ENCODE measurements at regions not wholly inside any gene's neighbourhood (a gene's known extent, or its start where the extent isn't known, plus 50 kb on each side); places are given as distances from the start of the nearest gene placed in this dataset.

DNA sequence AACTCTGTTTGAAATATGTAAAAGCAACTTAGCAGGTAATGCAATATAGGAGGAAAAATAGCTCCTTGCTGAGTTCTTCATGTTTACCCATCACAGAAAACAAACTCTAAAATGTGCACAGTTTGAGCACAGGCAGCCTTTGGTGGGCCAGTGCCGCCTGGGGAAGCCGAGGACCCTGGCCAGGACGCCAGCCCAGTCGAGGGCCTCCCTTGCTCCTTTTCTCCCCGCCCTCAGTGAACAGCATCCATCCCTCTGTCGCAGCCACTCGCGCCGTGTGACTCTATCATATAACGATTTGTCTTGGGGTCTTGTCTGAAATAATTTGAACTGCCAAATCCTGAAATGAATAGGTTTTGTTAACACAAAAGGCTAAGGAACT, 286.7 kb upstream of the IRX4 start:
- Histone ChIP-seq H3K9me3 (ENCODE audit: insufficient read depth, low read depth, low read length) (no peaks in the 10 kb centered on the region), H3K4me1 (ENCODE audit: insufficient read depth, low read length) (no peaks in the 10 kb centered on the region), H4K20me1 (ENCODE audit: insufficient read depth, low read length) (no peaks in the 10 kb centered on the region), H2AFZ (ENCODE audit: low read depth, low read length) (no peak overlapping the region), H3K27me3 (ENCODE audit: insufficient read depth, low read length) (peaks cover 2% of the 10 kb centered on the region), H3K36me3 (ENCODE audit: insufficient read depth, low read length) (no peaks in the 10 kb centered on the region), H3K27ac (ENCODE audit: low read depth, low read length) (no peak overlapping the region), H3K4me3 (ENCODE audit: insufficient read depth, low read depth, low read length) (no peak overlapping the region), H3K4me2 (ENCODE audit: low read length) (no peak overlapping the region), H3K79me2 (ENCODE audit: insufficient read depth, low read length) (no peaks in the 10 kb centered on the region), H3K9ac (ENCODE audit: low read length) (no peak overlapping the region)
- Mint-ChIP-seq H3K9me3 (ENCODE audit: unreplicated experiment) (no peaks in the 10 kb centered on the region), H3K27ac (ENCODE audit: unreplicated experiment) (no peak overlapping the region), H3K36me3 (ENCODE audit: low read depth, unreplicated experiment) (peaks cover 2% of the 10 kb centered on the region), H3K4me1 (ENCODE audit: low read depth, unreplicated experiment) (no peaks in the 10 kb centered on the region), H3K4me3 (ENCODE audit: unreplicated experiment) (no peak overlapping the region), H3K27me3 (ENCODE audit: low read depth, unreplicated experiment) (peaks cover 49% of the 10 kb centered on the region)
- FAIRE-seq (no peak), DNase-seq (ENCODE audit: low read depth) (no peak)
- no peak for TF ChIP-seq CTCF (IDR thresholded peaks at IDR 0.05; ENCODE audit: insufficient read depth, low read depth, low read length)
- no peak for TF ChIP-seq EZH2 (IDR thresholded peaks at IDR 0.05; ENCODE audit: insufficient read depth, low read length)

DNA sequence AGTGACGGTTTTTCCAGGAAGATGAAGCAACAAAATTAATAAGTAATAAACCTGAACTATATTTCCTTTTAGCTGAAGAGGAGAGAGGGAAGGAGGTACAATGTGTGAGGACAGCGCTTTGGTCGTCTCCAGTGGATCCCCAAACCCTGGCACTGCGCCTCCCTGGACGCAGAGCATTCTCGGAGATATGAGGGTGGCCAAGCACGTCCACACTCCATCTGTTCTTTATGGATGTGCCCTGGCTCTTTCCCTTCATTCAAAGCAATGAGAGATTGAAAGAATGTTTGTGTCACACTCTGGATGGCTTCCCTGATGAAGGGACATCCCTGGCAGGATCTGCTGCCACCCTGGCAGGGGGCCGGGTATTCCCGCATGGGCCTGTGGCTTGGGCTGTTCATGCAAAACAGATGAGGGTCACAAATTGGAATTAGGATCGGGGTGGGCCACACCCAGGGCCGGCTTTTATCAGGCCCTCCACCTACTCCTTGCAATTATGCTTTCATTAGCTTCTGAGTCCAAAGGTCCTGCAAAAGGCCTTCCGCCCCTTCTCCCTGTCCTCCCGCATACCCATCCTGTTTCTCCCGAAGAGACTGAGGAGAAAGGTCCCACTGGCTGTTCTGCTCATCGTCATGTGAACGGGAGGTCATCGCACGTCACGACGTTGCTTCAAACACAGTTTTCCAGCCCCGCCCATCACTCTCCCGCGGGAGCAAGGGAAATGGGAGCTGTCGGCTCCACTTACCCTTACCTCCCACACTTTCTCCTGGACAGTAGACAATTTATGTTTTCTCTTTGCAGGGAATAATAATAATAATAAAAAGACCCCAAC, 286.1 kb upstream of the IRX4 start:
- Mint-ChIP-seq H3K27me3 (ENCODE audit: low read depth, unreplicated experiment) (peaks cover 55% of the 10 kb centered on the region), H3K27ac (ENCODE audit: unreplicated experiment) (no peak overlapping the region)
- H3K27me3 ChIP-seq (ENCODE audit: insufficient read depth, low read length), result peaks cover 2% of the 10 kb centered on the region

More for the DNA sequence above, 286.1 kb upstream of the IRX4 start:
- Mint-ChIP-seq H3K4me3 (ENCODE audit: unreplicated experiment) (no peak overlapping the region), H3K36me3 (ENCODE audit: low read depth, unreplicated experiment) (peaks cover 2% of the 10 kb centered on the region), H3K4me1 (ENCODE audit: low read depth, unreplicated experiment) (no peaks in the 10 kb centered on the region), H3K9me3 (ENCODE audit: unreplicated experiment) (peaks cover 2% of the 10 kb centered on the region)
- no peaks in the 10 kb centered on the region for H3K9me3 ChIP-seq (ENCODE audit: insufficient read depth, low read depth, low read length)
- TF ChIP-seq EZH2 (IDR thresholded peaks at IDR 0.05; ENCODE audit: insufficient read depth, low read length) (no peak), CTCF (IDR thresholded peaks at IDR 0.05; ENCODE audit: insufficient read depth, low read depth, low read length) (no peak)
- no peak overlapping the region for H2AFZ ChIP-seq (ENCODE audit: low read depth, low read length)
- H3K79me2 ChIP-seq (ENCODE audit: insufficient read depth, low read length), result no peaks in the 10 kb centered on the region
- no peak overlapping the region for H3K4me3 ChIP-seq (ENCODE audit: insufficient read depth, low read depth, low read length)
- H3K4me2 ChIP-seq (ENCODE audit: low read length), result no peak overlapping the region
- no peak overlapping the region for H3K9ac ChIP-seq (ENCODE audit: low read length)
- DNase-seq (ENCODE audit: low read depth), result no peak
- no peak for FAIRE-seq
- H3K4me1 ChIP-seq (ENCODE audit: insufficient read depth, low read length), result no peaks in the 10 kb centered on the region
- H3K27ac ChIP-seq (ENCODE audit: low read depth, low read length), result no peak overlapping the region
- H3K36me3 ChIP-seq (ENCODE audit: insufficient read depth, low read length), result no peaks in the 10 kb centered on the region
- no peaks in the 10 kb centered on the region for H4K20me1 ChIP-seq (ENCODE audit: insufficient read depth, low read length)

Data from astrocyte (in vitro differentiated cells and primary cell).